GM18517 (cell line): ENCODE measurements at regions not wholly inside any gene's neighbourhood (a gene's known extent, or its start where the extent isn't known, plus 50 kb on each side); places are given as distances from the start of the nearest gene placed in this dataset.

ENCODE experiments used
- ATAC-seq: cut with Tn5 transposase; IDR thresholded peaks from one replicate; pipeline ENCODE4 v1.9.1; 2021; ENCODE audit warnings: mild to moderate bottlenecking, moderate library complexity; ENCODE audit not compliant: unreplicated experiment

GRCh38 chr5:2696156-2696807 lies 55.2 kb downstream of the IRX2 start:
- no peak for ATAC-seq

- no peak for ATAC-seq
These were observed 56.1 kb downstream of the IRX2 start for GRCh38 chr5:2695200-2695891.

DNA sequence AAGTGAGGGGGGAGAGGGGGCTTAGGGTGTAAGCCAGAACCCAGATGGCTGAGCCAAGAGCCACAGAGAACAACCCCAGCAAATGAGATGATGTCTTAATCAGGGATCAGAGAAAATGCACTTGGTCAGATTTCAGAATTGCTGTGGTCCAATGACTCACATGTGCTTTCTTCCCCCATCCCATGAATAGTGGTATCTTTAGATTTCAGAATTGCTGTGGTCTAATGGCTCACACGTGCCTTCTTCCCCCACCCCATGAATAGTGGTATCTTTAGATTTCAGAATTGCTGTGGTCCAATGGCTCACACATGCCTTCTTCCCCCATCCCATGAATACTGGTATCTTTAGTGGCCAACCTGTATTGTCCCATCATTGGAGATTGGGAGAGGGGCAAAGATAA lies 59.9 kb downstream of the IRX2 start:
- no peak for ATAC-seq

DNA sequence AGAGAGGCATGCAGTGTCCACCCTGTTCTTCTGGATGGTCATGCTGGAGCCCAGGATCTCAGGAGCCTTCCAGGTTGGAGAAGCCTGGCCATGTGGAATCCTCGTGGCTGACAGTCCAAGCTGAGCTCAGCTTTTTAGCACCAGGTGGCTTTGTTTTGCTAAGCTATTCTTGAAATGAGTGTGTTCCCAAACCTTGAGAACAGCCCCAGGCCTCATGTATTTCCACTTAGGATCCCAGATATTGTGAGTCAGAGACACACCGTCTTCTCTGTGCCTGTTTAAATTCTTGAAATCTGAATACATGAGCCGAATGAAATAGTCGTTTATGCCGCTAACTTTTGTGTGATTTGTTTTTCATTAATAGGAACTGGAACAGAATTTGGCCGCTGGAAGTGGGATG lies 61.2 kb downstream of the IRX2 start:
- ATAC-seq, result no peak

- no peak for ATAC-seq
These were observed 62.9 kb downstream of the IRX2 start for GRCh38 chr5:2688586-2688985.

- ATAC-seq, result no peak
These were observed 63.7 kb downstream of the IRX2 start for GRCh38 chr5:2687746-2688145.

DNA sequence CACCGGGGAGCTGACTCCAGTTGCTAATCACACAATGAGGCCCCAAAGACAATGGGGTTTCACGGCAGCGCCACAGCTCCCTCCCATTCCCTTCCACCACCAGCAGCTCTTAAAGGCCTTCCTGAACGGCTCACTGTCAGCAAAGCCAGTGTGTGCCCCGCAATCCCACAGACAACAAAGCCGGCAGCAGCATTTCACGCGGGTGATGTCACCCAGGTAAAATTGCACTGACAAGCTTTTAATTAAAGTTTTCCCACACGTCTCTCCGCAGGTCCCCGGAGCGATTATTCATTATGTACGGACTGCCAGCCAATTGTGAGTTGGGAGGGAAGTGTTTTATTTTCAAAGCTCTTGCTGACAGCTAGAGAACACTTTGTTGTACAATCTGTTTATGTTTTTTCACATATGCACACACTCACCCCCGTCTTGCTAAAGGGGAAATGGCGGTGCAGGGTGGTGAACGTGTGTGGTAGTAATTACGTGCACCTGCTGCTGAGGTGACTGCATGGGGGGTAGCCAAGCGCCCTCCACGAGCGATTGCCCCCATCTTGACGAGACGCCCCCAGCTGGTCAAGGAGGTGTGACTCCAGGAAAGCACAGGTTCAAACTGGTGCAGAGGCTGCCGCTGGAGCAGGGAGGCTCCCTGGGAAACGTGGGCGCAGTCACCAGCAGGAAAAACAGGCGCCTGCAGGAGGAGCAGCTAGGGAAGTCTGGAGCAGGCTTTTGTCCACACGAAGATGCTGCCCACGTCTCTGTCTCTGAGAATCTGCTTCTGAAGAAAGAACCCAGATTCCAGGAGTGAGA lies 65.0 kb downstream of the IRX2 start:
- ATAC-seq, result no peak

GRCh38 chr5:2685651-2686272 lies 65.7 kb downstream of the IRX2 start:
- ATAC-seq, result no peak

DNA sequence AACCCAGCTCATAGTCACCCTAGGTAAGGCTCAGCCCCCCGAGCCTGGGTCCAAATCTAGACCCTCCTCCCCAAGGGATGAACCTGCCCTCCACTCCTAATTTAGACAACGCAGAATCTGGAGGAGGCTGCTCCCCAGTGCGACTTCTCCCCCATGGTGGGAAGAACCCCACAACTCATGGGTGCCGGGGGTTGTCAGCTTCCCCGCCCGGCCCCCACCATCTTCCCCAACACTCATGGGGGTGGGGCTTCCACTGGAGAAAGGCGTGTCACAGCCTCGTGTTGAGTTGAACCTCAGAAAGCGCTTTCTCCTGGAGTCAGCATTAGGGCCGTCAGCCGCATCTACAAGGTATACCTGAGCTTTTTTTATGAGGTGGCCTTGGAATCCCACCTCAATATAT lies 66.9 kb downstream of the IRX2 start:
- ATAC-seq, result no peak

DNA sequence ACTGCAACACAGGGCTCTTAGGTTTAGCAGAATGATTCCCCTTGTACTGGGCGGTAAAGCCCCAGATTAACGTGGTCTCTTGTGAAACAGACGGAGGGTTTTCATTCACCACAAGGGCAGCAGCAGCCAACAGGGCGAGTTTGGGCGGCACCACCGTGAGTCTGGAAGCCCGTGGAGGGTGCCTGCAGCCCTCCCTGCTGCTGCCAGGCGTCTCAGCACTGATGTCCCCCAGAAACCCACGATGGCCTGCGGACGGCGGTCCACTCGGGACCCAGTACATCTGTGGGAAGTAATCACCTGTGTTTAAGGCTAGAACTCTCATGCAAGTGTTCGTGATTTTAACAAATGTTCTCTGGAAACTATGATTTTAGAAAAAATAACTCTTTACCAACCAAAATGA lies 67.8 kb downstream of the IRX2 start:
- ATAC-seq, result no peak

GRCh38 chr5:2681476-2681875 lies 70.0 kb downstream of the IRX2 start:
- ATAC-seq, result no peak

GRCh38 chr5:2680979-2681378 lies 70.5 kb downstream of the IRX2 start:
- ATAC-seq, result no peak

DNA sequence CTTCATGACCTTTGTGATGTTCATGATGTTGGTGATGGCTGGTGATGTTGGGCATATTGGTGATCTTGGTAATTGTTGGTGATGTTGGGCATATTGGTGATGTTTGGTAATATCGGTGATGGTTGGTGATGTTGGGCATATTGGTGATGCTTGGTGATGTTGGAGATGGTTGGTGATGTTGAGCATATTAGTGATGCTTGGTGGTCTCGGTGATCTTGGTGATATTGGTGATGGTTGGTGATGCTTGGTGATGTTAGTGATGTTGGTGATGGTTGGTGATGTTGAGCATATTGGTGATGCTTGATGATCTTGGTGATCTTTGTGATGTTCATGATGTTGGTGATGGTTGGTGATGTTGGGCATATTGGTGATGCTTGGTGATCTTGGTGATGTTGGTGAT lies 73.8 kb downstream of the IRX2 start:
- no peak for ATAC-seq

GRCh38 chr5:2675548-2675947 lies 75.9 kb downstream of the IRX2 start:
- no peak for ATAC-seq

- no peak for ATAC-seq
These were observed 77.0 kb downstream of the IRX2 start for GRCh38 chr5:2674456-2674855.

GRCh38 chr5:2670940-2671339 lies 80.5 kb downstream of the IRX2 start:
- ATAC-seq, result no peak

DNA sequence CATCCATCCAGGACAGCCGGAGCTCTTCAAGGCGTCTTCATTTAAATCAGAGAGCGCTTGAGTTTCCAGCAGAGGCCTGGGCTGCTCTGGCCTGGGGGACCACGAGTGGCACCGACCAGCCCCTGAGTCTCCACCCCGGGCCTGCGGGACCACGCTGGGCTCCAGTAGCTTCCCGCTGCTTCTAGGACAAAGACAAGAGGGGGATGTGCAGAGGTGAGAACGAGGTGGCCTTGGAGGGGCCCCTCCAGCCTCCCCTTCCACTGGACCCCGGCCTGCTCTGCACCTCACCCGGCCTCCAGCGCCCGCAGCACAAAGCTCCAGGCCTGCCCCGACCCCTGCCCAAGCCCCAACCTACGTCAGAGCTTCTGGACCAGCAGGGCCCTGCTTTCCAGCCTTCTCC lies 81.6 kb downstream of the IRX2 start:
- ATAC-seq, result no peak

- no peak for ATAC-seq
These were observed 82.2 kb downstream of the IRX2 start for GRCh38 chr5:2669259-2669658.

DNA sequence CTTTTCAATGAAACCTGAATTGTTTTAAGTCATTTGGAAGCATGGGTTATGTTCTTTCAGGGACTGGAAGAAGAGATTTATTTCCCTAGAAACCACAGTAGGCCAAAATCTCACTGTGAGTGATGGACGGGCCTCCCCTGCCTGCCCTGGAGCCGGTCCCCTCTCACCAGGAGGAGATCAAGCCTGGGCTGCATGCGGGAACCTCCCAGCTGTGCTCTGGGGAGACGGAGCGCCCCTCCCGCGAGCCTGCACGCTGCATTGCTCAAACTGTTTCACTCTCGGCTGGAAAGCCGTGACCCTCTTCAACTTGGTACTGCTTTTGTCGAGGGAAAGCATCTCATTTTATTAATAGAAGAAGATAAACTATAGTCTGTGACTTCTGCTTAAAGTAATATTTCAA lies 85.4 kb downstream of the IRX2 start:
- no peak for ATAC-seq

GRCh38 chr5:2663489-2663888 lies 88.0 kb downstream of the IRX2 start:
- ATAC-seq, result no peak

DNA sequence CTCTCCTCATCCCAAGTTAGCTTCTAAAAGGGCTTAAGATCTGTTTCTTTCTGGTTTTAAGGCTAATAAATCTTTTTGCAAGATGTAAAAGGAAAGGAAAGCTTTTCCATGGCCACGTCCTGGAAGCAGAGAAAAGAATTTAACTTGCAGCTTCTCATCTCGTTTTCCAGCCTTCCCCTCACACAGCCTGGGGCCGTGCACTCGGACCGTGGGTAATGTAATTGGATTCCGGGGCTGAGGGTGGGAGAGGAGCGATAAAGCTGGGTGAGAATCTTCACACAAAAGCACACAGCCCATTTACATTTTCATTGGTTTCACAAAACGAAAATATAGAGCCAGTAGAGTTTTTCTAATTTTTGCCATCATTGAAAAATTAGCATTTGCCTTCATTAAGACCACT lies 91.2 kb downstream of the IRX2 start:
- ATAC-seq, result no peak
